HFFc6 (cell line): ENCODE measurements at regions not wholly inside any gene's neighbourhood (a gene's known extent, or its start where the extent isn't known, plus 50 kb on each side); places are given as distances from the start of the nearest gene placed in this dataset.

ENCODE experiments used
- DNase-seq: peaks from one replicate; pipeline ENCODE4 v3.0.0-alpha.2; 2018
- H3K27ac Mint-ChIP-seq: 2 replicates; pipeline ENCODE4 v1.8.0; 2020; ENCODE audit warnings: mild to moderate bottlenecking, mixed read lengths
- H3K27me3 Mint-ChIP-seq: 2 replicates; pipeline ENCODE4 v1.8.0; 2021; ENCODE audit warnings: mild to moderate bottlenecking, moderate library complexity, mixed read lengths; ENCODE audit not compliant: insufficient read depth
- H3K36me3 Mint-ChIP-seq: 2 replicates; pipeline ENCODE4 v1.8.0; 2021; ENCODE audit warnings: low read depth, mixed read lengths
- H3K4me1 Mint-ChIP-seq: 2 replicates; pipeline ENCODE4 v1.8.0; 2020; ENCODE audit warnings: low read depth, mixed read lengths
- H3K4me3 Mint-ChIP-seq: 2 replicates; pipeline ENCODE4 v1.8.0; 2020; ENCODE audit warnings: mild to moderate bottlenecking, moderate library complexity, mixed read lengths
- H3K9me3 Mint-ChIP-seq: 2 replicates; pipeline ENCODE4 v1.8.0; 2020; ENCODE audit warnings: mild to moderate bottlenecking, mixed read lengths
- TF ChIP-seq, protein P1 (sequence below): fragments of 200-600 bp; sonication (generic); IDR thresholded peaks from 2 replicates; pipeline ENCODE4 v1.5.0; 2021; ENCODE audit warnings: antibody characterized with exemption, mild to moderate bottlenecking

DNA sequence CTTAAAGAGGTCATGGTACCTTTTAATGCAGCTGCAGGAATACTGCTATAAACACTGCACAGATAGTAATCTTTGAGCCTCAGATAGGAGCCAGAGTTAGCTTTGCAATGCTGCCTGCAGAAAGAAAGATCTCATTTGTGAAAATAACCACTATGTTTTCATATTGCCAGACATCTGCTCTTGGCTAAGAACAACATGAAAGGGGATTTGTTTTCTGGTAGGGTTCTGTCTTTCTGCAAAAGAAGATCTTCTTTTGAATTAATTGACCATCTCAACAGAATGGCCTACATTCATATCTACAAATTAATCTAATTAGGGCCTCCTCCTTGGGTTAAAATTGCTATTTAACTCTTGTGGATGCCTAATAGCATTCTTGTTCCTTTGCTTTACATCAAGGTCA is 177.6 kb upstream of the DPYD start:
- TF ChIP-seq, protein P1, sequence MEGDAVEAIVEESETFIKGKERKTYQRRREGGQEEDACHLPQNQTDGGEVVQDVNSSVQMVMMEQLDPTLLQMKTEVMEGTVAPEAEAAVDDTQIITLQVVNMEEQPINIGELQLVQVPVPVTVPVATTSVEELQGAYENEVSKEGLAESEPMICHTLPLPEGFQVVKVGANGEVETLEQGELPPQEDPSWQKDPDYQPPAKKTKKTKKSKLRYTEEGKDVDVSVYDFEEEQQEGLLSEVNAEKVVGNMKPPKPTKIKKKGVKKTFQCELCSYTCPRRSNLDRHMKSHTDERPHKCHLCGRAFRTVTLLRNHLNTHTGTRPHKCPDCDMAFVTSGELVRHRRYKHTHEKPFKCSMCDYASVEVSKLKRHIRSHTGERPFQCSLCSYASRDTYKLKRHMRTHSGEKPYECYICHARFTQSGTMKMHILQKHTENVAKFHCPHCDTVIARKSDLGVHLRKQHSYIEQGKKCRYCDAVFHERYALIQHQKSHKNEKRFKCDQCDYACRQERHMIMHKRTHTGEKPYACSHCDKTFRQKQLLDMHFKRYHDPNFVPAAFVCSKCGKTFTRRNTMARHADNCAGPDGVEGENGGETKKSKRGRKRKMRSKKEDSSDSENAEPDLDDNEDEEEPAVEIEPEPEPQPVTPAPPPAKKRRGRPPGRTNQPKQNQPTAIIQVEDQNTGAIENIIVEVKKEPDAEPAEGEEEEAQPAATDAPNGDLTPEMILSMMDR, result no peak

DNA sequence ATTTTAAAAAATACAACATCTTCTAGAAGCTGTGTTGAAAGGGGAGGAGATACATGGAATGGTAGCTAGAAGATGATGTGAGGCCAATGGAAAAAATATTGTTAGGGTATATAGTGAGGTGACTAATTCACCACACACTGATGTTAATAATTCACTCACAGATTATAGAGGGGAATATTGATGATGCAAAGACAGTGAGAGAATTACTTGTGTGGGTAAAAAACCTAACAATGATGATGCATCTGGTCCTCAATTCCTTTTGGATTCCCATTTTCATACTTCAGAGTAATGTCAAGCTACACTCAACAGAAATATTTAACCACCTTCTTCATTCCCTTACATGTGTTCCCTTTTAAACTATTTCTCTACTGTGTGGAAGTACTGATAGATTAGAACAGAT is 169.5 kb upstream of the DPYD start:
- Mint-ChIP-seq H3K27ac (peak overlapping the region; percentile 44), H3K9me3 (no peaks in the 10 kb centered on the region), H3K4me3 (no peak overlapping the region), H3K36me3 (peaks cover 3% of the 10 kb centered on the region), H3K4me1 (peaks cover 44% of the 10 kb centered on the region), H3K27me3 (no peaks in the 10 kb centered on the region; the same call in 1 of the 2 replicates)
- DNase-seq, result no peak
- TF ChIP-seq, protein P1, result no peak

More for the DNA sequence above, 177.6 kb upstream of the DPYD start:
- H3K27ac Mint-ChIP-seq, result no peak overlapping the region
- peaks cover 50% of the 10 kb centered on the region for H3K4me1 Mint-ChIP-seq
- H3K36me3 Mint-ChIP-seq, result no peaks in the 10 kb centered on the region
- H3K27me3 Mint-ChIP-seq, result no peaks in the 10 kb centered on the region
- H3K9me3 Mint-ChIP-seq, result no peaks in the 10 kb centered on the region
- no peak overlapping the region for H3K4me3 Mint-ChIP-seq
- DNase-seq, result no peak

DNA sequence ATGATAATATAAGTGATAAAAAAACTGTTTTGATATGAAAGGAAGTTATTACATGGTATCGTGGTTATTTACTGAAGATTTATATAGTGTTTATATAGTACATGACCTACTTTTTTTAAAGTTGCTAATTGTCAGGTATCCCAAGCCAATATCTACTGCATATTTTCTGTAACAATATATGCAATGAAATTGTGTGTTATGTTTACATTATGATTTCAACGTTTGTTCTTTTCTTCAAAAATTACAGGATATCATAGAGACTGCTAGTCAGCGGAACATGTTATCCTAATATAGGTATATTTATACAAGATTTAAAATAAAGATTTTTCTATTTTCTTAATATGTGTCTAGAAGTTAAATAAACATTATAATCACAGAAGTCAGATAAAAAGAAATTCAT is 167.5 kb upstream of the DPYD start:
- no peak overlapping the region for H3K4me3 Mint-ChIP-seq
- H3K9me3 Mint-ChIP-seq, result no peaks in the 10 kb centered on the region
- no peak overlapping the region for H3K27ac Mint-ChIP-seq
- H3K4me1 Mint-ChIP-seq, result peaks cover 62% of the 10 kb centered on the region
- H3K27me3 Mint-ChIP-seq, result no peaks in the 10 kb centered on the region; the same call in 1 of the 2 replicates
- TF ChIP-seq, protein P1, result no peak
- DNase-seq, result no peak
- peaks cover 15% of the 10 kb centered on the region for H3K36me3 Mint-ChIP-seq

DNA sequence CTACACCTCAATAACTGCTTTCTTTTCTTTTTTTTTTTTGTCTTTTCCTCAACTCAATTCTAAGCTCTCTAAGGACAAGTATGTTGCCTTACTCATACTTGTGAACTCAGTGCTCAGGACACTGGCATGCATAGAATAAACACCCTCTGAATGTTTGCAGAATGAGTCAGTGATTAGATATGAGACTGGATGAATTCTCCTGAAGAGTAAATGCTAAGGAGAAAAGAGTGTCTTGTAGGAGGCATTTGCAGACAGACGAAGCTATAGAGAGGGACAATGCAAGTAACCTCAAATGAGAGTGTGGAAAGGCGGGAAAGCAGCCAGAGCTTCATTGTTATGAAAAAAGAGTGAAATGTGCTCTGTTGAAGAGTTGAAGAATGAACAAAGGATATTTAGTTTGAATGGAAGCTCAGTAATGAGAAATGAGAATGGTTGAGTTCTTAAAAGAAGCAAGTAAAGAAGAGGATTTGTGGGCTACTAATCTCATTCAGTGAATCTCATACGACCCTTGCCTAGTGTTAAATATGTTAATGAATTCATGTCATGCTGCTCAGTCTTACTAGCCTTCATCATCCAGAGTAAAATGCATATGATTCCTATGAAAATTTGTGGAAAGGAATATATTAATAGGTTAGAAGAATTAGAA is 166.1 kb upstream of the DPYD start:
- peak overlapping the region; percentile 65 for H3K4me3 Mint-ChIP-seq
- peak overlapping the region; percentile 90 for H3K27ac Mint-ChIP-seq
- peaks cover 15% of the 10 kb centered on the region for H3K36me3 Mint-ChIP-seq
- no peaks in the 10 kb centered on the region; the same call in 1 of the 2 replicates for H3K27me3 Mint-ChIP-seq
- H3K9me3 Mint-ChIP-seq, result no peaks in the 10 kb centered on the region
- peaks cover 66% of the 10 kb centered on the region for H3K4me1 Mint-ChIP-seq
- DNase-seq, result peak; percentile 97
- TF ChIP-seq, protein P1, result no peak

DNA sequence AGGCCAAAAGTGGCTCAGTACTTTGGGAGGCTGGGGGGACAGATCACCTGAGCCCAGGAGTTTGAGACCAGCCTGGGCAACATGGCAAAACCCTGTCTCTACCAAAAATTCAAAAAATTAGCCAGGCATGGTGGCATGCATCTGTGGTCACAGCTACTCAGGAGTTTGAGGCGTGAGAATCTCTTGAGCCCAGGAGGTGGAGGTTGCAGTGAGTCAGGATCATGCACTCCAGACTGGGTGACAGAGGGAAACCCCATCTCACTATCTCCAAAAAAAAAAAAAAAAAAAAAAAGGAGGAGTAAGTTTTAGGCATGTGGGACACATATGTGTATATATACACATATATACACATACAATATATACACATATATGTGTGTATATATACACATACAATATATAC is 165.3 kb upstream of the DPYD start:
- H3K4me1 Mint-ChIP-seq, result peaks cover 71% of the 10 kb centered on the region
- H3K4me3 Mint-ChIP-seq, result 0 out of 2 replicates have a peak overlapping the region, but pooled peaks have one; percentile 14
- TF ChIP-seq, protein P1, result no peak
- H3K36me3 Mint-ChIP-seq, result peaks cover 15% of the 10 kb centered on the region
- H3K27me3 Mint-ChIP-seq, result no peaks in the 10 kb centered on the region; the same call in 1 of the 2 replicates
- no peaks in the 10 kb centered on the region for H3K9me3 Mint-ChIP-seq
- H3K27ac Mint-ChIP-seq, result peak overlapping the region; percentile 95
- DNase-seq, result peak; percentile 80
